ENCODE measurements at regions not wholly inside any gene's neighbourhood (a gene's known extent, or its start where the extent isn't known, plus 50 kb on each side); places are given as distances from the start of the nearest gene placed in this dataset.

DNA sequence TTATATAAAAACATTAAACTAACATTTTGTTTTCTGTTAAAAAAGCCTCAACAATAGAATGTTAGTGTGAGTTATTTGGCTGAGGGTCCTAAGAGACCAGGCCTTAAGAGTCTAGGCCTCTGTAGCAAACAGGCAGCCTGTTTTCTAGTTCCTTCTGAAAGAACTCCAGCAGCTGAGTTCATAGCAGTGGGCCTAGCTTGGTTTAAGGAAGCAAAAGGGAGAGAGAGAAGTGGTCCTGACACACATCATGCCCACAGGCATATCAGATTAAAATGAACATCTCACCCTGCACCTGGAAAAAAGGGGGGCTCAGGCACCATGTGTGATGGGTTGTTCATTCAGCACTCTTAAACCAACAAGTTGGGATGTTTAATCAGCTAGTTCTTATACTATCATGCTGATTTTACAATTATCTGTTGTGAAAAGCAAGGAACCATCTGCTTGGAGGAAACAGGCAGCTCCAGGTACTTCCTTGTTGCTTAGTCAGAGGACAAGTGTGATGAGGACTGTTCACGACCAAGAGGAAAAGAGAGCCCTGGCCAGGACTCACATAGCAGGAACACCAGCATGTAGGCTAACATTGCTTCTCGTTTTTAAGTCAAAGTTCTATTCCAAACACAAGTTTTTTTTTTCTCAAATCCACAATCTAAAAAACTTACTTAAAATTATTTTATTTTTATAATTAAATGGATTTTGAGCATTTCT lies 81.3 kb upstream of the FRY start:
- WGBS: 33% methylated on average over 2 of the region's 2 CpGs
- no peak for DNase-seq (ENCODE audit: low read depth in 6 of 9, low spot score in 9 of 9)
- Histone ChIP-seq H3K4me1 (ENCODE audit: control insufficient read depth in 2 of 2, insufficient read depth in 2 of 2, low read length in 2 of 2) (no peaks in the 10 kb centered on the region), H3K36me3 (ENCODE audit: control insufficient read depth in 2 of 2, insufficient read depth in 2 of 2, low read length in 1 of 2) (no peaks in the 10 kb centered on the region), H3K4me3 (ENCODE audit: low read length in 2 of 2) (no peak overlapping the region), H3K27me3 (ENCODE audit: control insufficient read depth in 2 of 2, insufficient read depth in 1 of 2, low read length in 1 of 2) (no peaks in the 10 kb centered on the region), H3K9me3 (ENCODE audit: control insufficient read depth in 2 of 2, insufficient read depth in 1 of 2, low read length in 1 of 2) (no peaks in the 10 kb centered on the region), H3K27ac (ENCODE audit: low read depth in 1 of 2, low read length in 1 of 2) (no peak overlapping the region)

DNA sequence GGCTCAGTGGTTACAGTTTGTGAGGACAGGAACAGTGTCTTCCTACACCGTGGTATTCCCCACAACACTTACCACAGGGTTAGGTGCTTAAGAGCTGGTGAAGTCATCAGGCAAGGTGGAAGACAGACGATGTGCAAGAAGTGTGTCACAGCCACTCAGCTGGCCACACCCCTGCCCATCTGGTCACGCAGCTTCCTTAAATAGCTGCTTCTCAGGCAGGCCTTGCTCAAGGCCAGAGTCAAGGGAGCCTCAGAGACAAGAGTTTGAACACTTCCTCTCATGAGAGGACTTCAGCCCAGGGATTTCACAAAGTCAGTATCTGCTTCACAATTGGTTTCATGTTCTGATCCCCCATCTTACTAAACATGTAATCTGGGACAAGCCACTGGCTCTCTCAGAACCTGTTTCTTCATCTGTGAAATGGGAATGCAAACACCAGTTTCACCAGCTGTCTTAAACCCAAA lies 80.3 kb upstream of the FRY start:
- H3K9me3 ChIP-seq (ENCODE audit: control insufficient read depth in 2 of 2, insufficient read depth in 1 of 2, low read length in 1 of 2): no peaks in the 10 kb centered on the region
- H3K27ac ChIP-seq (ENCODE audit: low read depth in 1 of 2, low read length in 1 of 2): peak overlapping the region in 1 of 2 donors; percentile 49
- no peaks in the 10 kb centered on the region for H3K27me3 ChIP-seq (ENCODE audit: control insufficient read depth in 2 of 2, insufficient read depth in 1 of 2, low read length in 1 of 2)
- H3K4me1 ChIP-seq (ENCODE audit: control insufficient read depth in 2 of 2, insufficient read depth in 2 of 2, low read length in 2 of 2): no peaks in the 10 kb centered on the region
- DNase-seq (ENCODE audit: low read depth in 6 of 9, low spot score in 9 of 9): peak in 2 of 9 donors; percentile 4 to 29
- no peak overlapping the region for H3K4me3 ChIP-seq (ENCODE audit: low read length in 2 of 2)
- WGBS: 42% methylated on average over 3 of the region's 3 CpGs
- H3K36me3 ChIP-seq (ENCODE audit: control insufficient read depth in 2 of 2, insufficient read depth in 2 of 2, low read length in 1 of 2): no peaks in the 10 kb centered on the region

DNA sequence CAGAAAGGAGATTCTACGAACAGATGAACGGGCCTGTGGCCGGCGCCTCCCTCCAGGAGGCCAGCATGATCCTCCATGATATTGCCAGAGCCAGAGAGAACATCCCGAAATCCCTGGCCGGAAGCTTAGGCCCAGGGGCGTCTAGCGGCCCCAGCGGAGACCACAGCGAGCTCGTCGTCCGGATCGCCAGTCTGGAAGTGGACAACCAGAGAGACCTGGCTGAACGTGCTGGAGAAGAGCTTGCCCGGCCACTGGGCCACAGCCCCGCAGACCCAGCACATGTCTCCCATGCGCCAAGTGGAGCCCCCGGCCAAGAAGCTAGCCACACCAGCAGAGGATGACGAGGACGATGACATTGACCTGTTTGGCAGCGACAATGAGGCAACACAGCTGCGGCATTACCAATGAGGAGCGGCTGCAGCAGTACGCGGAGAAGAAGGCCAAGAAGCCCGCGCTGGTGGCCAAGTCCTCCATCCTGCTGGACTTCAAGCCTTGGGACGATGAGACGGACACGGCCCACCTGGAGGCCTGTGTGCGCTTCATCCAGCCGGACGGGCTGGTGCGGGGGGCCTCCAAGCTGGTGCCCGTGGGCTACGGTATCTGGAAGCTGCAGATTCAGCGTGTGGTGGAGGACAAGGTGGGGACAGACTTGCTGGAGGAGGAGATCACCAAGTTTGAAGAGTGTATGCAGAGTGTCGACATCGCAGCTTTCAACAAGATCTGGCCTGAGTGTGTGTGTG lies 78.8 kb upstream of the FRY start:
- DNase-seq (ENCODE audit: low read depth in 6 of 9, low spot score in 9 of 9): no peak
- H3K4me1 ChIP-seq (ENCODE audit: control insufficient read depth in 2 of 2, insufficient read depth in 2 of 2, low read length in 2 of 2): no peaks in the 10 kb centered on the region
- H3K9me3 ChIP-seq (ENCODE audit: control insufficient read depth in 2 of 2, insufficient read depth in 1 of 2, low read length in 1 of 2): no peaks in the 10 kb centered on the region
- H3K36me3 ChIP-seq (ENCODE audit: control insufficient read depth in 2 of 2, insufficient read depth in 2 of 2, low read length in 1 of 2): no peaks in the 10 kb centered on the region
- H3K27me3 ChIP-seq (ENCODE audit: control insufficient read depth in 2 of 2, insufficient read depth in 1 of 2, low read length in 1 of 2): no peaks in the 10 kb centered on the region
- no peak overlapping the region for H3K4me3 ChIP-seq (ENCODE audit: low read length in 2 of 2)
- 98% methylated on average over 40 of the region's 40 CpGs for WGBS
- H3K27ac ChIP-seq (ENCODE audit: low read depth in 1 of 2, low read length in 1 of 2): no peak overlapping the region

DNA sequence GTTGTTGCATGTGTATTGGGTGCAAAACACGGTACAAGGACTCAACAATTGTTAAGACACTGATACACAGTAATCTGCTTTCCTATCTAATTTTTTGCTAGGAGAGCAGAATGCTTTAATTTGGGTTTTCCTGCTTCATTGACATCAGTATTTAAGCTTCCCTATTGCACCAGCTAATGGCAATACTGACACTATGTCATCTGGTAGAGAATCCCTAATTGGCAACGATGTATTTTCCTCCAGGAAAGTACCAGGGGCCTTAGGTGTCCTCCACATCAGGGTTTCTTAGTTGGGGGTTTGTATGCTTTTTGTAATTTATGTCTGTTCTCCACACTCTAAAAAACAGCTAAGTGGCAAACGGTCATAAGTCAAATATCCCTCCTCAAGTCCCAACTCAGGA lies 76.5 kb upstream of the FRY start:
- WGBS: 96% methylated on average over 3 of the region's 3 CpGs
- H3K9me3 ChIP-seq (ENCODE audit: control insufficient read depth in 2 of 2, insufficient read depth in 1 of 2, low read length in 1 of 2): no peaks in the 10 kb centered on the region
- no peaks in the 10 kb centered on the region for H3K4me1 ChIP-seq (ENCODE audit: control insufficient read depth in 2 of 2, insufficient read depth in 2 of 2, low read length in 2 of 2)
- H3K36me3 ChIP-seq (ENCODE audit: control insufficient read depth in 2 of 2, insufficient read depth in 2 of 2, low read length in 1 of 2): no peaks in the 10 kb centered on the region
- H3K27ac ChIP-seq (ENCODE audit: low read depth in 1 of 2, low read length in 1 of 2): no peak overlapping the region
- no peak for DNase-seq (ENCODE audit: low read depth in 6 of 9, low spot score in 9 of 9)
- H3K27me3 ChIP-seq (ENCODE audit: control insufficient read depth in 2 of 2, insufficient read depth in 1 of 2, low read length in 1 of 2): no peaks in the 10 kb centered on the region
- H3K4me3 ChIP-seq (ENCODE audit: low read length in 2 of 2): no peak overlapping the region

GRCh38 chr13:31955741-31956140 lies 75.8 kb upstream of the FRY start:
- Histone ChIP-seq H3K27me3 (ENCODE audit: control insufficient read depth in 2 of 2, insufficient read depth in 1 of 2, low read length in 1 of 2) (no peaks in the 10 kb centered on the region), H3K4me3 (ENCODE audit: low read length in 2 of 2) (no peak overlapping the region), H3K9me3 (ENCODE audit: control insufficient read depth in 2 of 2, insufficient read depth in 1 of 2, low read length in 1 of 2) (no peaks in the 10 kb centered on the region), H3K4me1 (ENCODE audit: control insufficient read depth in 2 of 2, insufficient read depth in 2 of 2, low read length in 2 of 2) (no peaks in the 10 kb centered on the region), H3K27ac (ENCODE audit: low read depth in 1 of 2, low read length in 1 of 2) (no peak overlapping the region), H3K36me3 (ENCODE audit: control insufficient read depth in 2 of 2, insufficient read depth in 2 of 2, low read length in 1 of 2) (no peaks in the 10 kb centered on the region)
- DNase-seq (ENCODE audit: low read depth in 6 of 9, low spot score in 9 of 9): no peak
- WGBS: 90% methylated on average over 5 of the region's 5 CpGs

DNA sequence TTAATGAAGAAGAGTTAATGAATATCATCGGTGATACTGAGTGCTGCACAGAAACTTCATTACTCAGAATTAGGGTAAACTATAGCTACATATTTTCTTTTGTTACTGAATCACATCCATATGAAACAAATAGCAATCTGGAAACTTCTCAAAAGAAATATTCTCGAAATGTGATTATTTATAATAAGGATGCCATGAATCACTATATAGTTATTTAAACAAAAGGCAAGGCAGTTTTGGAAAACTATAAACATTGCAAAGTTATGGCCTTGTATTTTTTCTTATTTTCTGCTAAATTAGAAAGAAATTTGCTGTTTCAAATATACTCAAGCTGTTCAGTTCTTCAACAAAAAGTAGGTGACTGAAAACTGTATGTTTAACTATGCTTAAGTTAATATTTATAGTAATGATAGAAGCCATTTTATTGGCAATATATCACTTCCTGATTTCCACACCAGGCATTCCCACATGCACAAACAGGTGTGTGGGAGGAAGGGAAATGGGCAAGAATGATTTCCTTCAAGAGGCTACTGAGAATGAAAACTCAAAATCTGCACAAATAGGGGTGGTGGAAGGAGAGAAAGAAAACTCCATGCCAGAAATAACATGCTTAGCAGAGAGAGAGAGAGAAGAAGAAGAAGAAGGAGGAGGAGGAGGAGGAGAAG lies 74.5 kb upstream of the FRY start:
- Histone ChIP-seq H3K9me3 (ENCODE audit: control insufficient read depth in 2 of 2, insufficient read depth in 1 of 2, low read length in 1 of 2) (no peaks in the 10 kb centered on the region), H3K27me3 (ENCODE audit: control insufficient read depth in 2 of 2, insufficient read depth in 1 of 2, low read length in 1 of 2) (no peaks in the 10 kb centered on the region), H3K36me3 (ENCODE audit: control insufficient read depth in 2 of 2, insufficient read depth in 2 of 2, low read length in 1 of 2) (no peaks in the 10 kb centered on the region), H3K4me3 (ENCODE audit: low read length in 2 of 2) (no peak overlapping the region), H3K27ac (ENCODE audit: low read depth in 1 of 2, low read length in 1 of 2) (no peak overlapping the region), H3K4me1 (ENCODE audit: control insufficient read depth in 2 of 2, insufficient read depth in 2 of 2, low read length in 2 of 2) (no peaks in the 10 kb centered on the region)
- WGBS: 98% methylated on average over 2 of the region's 2 CpGs
- no peak for DNase-seq (ENCODE audit: low read depth in 6 of 9, low spot score in 9 of 9)

- no peak for DNase-seq (ENCODE audit: low read depth in 6 of 9, low spot score in 9 of 9)
- H3K36me3 ChIP-seq (ENCODE audit: control insufficient read depth in 2 of 2, insufficient read depth in 2 of 2, low read length in 1 of 2): no peaks in the 10 kb centered on the region
- no peaks in the 10 kb centered on the region for H3K27me3 ChIP-seq (ENCODE audit: control insufficient read depth in 2 of 2, insufficient read depth in 1 of 2, low read length in 1 of 2)
- H3K4me1 ChIP-seq (ENCODE audit: control insufficient read depth in 2 of 2, insufficient read depth in 2 of 2, low read length in 2 of 2): no peaks in the 10 kb centered on the region
- no peak overlapping the region for H3K27ac ChIP-seq (ENCODE audit: low read depth in 1 of 2, low read length in 1 of 2)
- WGBS: 95% methylated on average over 2 of the region's 2 CpGs
- no peak overlapping the region for H3K4me3 ChIP-seq (ENCODE audit: low read length in 2 of 2)
- no peaks in the 10 kb centered on the region for H3K9me3 ChIP-seq (ENCODE audit: control insufficient read depth in 2 of 2, insufficient read depth in 1 of 2, low read length in 1 of 2)
Measured at GRCh38 chr13:31957772-31958171, 73.8 kb upstream of the FRY start.

DNA sequence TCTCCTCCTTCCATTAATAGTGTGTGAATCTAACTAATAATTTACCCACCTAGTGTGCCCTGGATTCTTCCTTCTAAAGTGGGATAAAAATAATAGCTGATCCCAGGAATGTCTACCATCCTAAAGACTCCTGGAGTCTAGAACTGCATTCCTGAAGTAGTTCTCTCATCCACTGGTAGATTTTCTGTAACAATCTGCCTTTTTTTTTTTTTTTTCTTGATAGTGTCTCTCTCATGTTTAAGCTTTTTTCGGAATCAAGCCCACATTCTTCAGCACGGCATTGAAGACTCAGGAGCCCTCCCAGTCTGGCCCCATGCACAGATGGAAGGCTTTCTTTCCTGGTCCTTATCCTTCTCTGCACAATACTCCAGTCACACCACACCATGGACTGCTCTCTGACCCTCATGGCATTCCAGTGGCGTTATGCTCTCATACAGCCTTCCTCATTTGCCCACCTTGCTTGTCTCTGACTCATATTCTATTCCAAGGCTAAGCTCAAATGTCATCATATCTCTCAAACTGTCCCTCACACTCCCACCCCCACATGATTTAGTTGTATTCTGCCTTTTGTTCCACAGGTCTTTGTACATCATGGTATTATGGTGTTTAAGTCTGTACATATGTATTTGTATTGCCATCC lies 68.7 kb upstream of the FRY start:
- no peaks in the 10 kb centered on the region for H3K9me3 ChIP-seq (ENCODE audit: control insufficient read depth in 2 of 2, insufficient read depth in 1 of 2, low read length in 1 of 2)
- H3K4me3 ChIP-seq (ENCODE audit: low read length in 2 of 2): no peak overlapping the region
- DNase-seq (ENCODE audit: low read depth in 6 of 9, low spot score in 9 of 9): no peak
- no peaks in the 10 kb centered on the region for H3K36me3 ChIP-seq (ENCODE audit: control insufficient read depth in 2 of 2, insufficient read depth in 2 of 2, low read length in 1 of 2)
- H3K27me3 ChIP-seq (ENCODE audit: control insufficient read depth in 2 of 2, insufficient read depth in 1 of 2, low read length in 1 of 2): no peaks in the 10 kb centered on the region
- H3K27ac ChIP-seq (ENCODE audit: low read depth in 1 of 2, low read length in 1 of 2): no peak overlapping the region
- 93% methylated on average over 3 of the region's 3 CpGs for WGBS
- no peaks in the 10 kb centered on the region for H3K4me1 ChIP-seq (ENCODE audit: control insufficient read depth in 2 of 2, insufficient read depth in 2 of 2, low read length in 2 of 2)

DNA sequence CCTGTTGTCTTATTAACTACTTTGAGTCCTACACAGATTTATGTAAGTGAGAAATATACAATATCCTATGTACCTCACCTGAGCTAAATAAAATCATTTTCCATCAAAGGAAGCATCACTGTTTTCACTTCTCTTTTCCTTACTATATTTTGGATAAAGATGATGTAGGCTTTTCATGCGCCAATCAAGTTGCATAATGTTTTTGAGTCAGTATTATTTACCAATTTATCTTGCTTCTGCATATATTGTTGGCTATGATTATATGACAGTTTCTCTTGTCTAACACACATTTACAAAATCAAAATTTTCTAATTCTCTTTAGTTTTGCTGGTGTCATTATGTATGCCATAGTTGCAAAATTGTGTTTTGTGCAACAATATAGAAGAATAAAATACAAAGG lies 67.9 kb upstream of the FRY start:
- WGBS: 97% methylated on average over 1 of the region's 1 CpG

More for the DNA sequence above, 67.9 kb upstream of the FRY start:
- Histone ChIP-seq H3K4me1 (ENCODE audit: control insufficient read depth in 2 of 2, insufficient read depth in 2 of 2, low read length in 2 of 2) (no peaks in the 10 kb centered on the region), H3K27ac (ENCODE audit: low read depth in 1 of 2, low read length in 1 of 2) (no peak overlapping the region), H3K36me3 (ENCODE audit: control insufficient read depth in 2 of 2, insufficient read depth in 2 of 2, low read length in 1 of 2) (no peaks in the 10 kb centered on the region), H3K4me3 (ENCODE audit: low read length in 2 of 2) (no peak overlapping the region), H3K27me3 (ENCODE audit: control insufficient read depth in 2 of 2, insufficient read depth in 1 of 2, low read length in 1 of 2) (no peaks in the 10 kb centered on the region), H3K9me3 (ENCODE audit: control insufficient read depth in 2 of 2, insufficient read depth in 1 of 2, low read length in 1 of 2) (no peaks in the 10 kb centered on the region)
- no peak for DNase-seq (ENCODE audit: low read depth in 6 of 9, low spot score in 9 of 9)
